T-helper 22 cell (primary cell): ENCODE measurements at regions not wholly inside any gene's neighbourhood (a gene's known extent, or its start where the extent isn't known, plus 50 kb on each side); places are given as distances from the start of the nearest gene placed in this dataset.
"Not testable (repeated sequence)": the region's sequence is repeated elsewhere in the genome, so short reads cannot be mapped to it uniquely, and the experiment has no call there.

Experiments
- DNase-seq: peaks from one replicate; pipeline ENCODE4 v3.0.0-alpha.2; 2020; ENCODE audit warnings: low read depth

DNA sequence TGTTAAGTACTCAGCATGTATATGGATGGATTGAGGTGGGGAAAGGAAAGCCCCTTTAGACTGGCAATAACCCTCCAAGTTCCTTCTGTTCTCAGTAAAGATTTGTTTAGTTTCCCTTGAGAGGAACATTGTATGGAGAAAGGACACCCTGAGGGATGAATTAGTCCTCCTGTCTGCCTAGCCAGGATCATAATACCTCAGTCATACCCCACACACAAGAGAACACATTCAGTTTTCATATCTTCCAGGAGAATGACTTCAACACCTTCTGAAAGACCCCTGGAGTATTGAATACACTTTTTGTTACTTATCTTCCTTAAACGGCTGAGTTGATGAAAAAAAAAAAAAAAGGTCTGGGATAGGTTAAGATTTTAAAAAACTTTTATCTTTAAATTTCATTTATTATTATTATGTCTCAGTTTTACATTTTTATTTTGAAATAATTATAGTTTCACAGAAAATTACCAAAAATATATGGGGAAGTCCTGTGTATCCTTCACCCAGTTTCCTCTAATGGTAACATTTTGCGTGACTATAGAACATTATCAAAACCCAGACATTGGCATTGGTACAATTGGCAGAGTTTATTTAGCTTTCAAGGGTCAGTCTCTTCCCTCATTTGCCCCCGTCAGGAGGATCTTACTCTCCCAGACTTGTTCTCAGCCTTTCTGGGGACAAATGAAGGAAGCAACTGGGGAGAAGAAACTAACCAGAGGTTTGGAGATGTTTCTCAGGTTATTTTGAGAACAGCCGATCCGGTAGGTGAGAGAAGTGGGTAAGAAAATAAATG is 88.0 kb downstream of the ACTBL2 start:
- DNase-seq, result no peak

DNA sequence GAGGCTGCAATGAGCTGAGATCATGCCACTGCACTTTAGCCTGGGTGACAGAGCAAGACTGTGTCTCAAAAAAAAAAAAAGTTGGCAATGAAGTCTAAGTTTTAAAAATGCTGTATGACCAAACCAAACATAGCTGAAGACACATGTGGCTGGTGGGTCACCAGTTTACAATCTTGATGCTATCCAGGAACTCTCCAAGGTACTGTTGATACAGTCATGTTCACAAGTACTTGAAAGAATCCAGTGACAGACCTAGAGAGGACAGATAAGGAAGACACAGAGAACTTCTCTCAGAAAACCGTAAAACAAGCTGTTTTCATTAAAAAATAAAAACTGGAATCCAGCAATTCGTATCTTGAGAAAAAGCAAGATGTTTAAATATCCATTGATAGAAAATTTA is 95.7 kb downstream of the ACTBL2 start:
- no peak for DNase-seq

DNA sequence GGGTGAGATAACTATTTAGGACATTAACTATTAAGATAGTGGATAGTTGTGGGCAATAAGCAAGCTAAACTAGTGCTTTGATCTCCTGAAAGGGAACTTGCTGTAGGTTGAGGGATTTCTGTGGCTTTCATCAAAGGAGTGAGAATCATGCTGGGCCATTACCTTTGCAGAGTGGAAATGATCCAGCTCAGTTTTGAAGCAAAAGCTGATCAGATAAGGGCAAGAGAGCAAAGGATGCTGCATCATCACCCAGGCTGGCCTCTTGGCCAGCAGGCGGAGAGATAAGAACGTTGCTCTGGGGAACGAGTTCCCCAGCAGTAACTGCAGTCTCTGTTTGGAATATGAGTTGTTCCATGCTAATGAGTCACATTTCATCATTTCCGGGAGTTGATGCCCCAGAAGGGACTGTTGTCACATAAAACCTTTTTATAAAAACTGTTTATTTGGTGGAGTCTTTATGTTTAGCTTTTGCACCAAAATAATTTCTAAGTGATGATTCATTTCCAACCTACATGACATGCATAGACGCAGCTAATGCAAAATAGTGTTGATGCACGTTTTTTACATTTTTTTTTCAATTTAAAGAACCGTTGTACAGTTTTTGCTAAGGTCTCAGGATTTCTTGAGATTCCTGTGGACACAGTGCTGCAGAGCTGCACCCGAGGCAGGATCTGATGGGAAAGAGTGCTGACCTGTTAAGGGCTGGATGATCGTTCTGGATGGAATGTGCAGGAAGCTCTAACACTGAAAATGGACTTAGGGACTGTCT is 99.3 kb downstream of the ACTBL2 start:
- DNase-seq, result peak; percentile 3

DNA sequence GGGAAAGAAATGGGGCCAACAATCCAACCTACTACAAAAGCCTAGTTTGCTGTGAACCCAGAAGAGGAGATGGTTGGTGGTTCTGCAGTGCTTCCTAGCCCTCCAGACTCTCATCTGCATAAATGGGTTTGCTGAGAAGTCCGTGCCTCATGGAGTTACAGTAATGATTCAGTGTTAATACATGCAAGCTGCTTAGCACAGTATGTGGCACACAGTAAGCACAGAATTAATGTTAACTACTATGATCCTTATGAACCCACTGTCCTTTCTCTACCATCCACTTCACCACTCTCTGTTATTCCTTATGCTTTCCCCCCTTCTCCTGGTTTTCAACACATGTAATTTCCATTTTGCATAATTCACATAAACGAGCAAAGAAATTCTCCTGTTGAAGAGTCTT is 100.0 kb downstream of the ACTBL2 start:
- no peak for DNase-seq

DNA sequence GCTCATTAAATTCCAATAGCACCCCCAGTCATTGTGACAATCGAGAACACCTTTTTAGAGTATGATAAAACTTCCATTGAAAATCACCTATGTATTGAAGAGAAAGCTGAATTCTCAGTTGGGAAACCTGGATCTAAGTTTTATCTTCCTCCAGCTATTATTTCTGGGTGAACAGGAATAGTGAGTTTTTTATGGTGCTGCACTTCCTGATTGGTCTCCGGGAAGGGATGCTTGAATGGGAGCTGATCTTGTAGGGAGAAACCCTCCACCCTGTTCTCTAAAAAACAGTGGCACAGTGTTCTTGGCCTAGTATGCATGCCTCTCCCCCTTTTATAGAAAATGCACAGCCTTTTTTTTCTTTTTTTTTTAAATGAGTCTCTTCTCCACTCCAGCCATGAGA is 112.2 kb downstream of the ACTBL2 start:
- no peak for DNase-seq

DNA sequence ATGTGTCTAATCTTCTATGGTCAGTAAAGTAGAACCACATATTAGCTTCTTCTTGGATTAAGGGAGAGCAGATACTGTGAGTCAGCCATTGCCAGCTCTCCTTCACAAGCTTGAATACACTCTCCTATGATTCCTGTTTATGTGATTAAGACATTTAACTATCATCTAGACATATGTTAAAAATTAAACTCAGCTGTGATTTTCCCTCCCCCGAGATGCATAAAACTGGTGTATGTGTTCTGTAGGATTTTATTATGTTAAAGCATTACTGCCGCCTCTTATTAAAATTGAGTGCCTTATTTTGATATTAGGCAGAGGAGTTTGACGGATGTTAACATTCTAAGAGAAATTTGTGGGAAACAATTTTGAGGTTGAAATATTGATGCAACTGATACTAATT is 114.6 kb downstream of the ACTBL2 start:
- no peak for DNase-seq

DNA sequence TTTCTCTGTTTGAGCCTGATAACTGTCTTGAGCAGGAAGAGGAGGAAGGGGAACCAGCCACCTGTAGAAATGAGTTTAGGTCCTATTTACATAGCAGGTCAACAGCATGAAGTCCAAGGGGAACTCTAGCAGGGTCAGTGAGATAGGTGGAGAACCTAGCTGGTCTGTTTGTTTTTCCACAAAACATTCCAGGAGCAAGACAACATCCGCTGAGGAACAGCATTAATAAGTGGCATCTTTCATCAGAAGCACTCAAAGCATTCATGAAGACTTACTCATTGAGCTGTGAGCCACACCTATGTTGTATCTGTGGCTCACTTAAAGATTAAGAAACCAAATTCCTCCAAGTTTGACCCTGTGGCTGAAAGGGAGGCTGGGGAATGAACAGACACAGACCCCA is 115.9 kb downstream of the ACTBL2 start:
- no peak for DNase-seq

DNA sequence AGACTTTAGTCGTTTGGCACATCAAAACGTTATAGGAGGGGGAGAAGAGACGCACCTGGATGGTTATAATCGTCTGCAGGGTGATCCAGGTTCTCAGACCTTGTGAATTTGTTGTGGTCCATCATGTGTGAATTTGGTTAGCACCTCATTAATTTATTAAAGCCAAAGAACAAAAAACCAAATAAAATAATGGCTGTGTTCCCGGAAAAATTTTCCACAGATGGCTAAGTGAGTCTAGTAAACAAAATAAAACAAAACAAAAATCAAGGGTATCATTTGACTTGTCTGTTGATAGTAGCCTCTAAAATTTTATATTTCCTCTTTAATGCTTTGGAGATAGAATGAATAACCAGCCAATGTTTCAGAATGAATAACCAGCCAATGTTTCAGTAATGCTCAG is 119.7 kb downstream of the ACTBL2 start:
- DNase-seq, result no peak

DNA sequence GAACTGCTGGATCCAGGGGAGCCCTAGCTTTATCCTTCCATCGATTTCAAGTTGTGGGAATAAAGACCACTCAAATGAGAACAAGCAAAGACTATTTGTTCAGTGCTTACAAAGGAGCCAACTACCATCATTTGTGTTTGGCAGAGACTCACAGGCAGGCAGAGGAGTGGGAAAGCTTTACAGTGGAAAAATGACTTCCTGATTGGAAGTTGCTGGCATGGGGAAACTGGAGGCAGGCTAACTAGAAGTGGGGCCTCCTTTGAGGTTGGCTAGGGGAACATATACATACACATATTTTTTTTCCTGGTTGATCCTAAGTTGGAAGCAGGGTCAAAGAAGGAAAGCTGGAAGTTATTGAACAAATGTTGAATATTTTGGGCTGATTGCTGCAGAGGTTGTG is 121.7 kb downstream of the ACTBL2 start:
- no peak for DNase-seq

DNA sequence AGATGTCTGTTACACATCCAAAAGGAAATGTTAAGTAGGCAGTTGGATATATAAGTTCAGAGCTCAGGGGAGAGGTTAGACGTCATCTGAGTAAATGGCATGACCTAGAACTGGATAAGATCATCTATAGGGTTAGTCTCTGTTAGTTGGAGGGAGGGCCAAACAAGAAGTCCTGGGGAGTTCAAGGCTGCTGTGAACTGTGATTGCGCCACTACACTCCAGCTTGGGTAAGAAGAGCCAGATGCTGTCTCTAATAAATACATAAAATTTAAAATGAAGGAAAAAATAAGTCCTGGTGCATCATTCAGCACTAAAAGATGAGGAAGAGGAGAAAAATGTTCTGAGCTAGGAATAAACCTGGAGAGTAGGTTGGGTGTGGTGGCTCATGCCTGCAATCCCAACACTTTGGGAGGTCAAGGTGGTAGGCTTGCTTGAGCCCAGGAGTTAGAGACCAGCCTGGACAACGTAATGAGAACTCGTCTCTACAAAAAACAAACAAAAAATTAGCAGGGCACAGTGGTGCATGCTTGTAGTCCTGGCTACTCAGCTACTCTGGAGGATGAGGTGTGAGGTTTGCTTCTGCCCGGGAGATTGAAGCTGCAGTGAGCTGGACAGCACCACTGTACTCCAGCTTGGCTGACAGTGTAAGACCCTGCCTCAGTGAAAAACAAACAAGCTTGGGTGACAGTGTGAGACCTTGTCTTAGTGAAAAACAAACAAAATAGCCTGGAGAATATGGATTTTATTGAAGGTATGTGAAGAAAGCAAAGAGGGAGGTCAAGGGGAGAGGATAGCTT is 123.6 kb downstream of the ACTBL2 start:
- no peak for DNase-seq

DNA sequence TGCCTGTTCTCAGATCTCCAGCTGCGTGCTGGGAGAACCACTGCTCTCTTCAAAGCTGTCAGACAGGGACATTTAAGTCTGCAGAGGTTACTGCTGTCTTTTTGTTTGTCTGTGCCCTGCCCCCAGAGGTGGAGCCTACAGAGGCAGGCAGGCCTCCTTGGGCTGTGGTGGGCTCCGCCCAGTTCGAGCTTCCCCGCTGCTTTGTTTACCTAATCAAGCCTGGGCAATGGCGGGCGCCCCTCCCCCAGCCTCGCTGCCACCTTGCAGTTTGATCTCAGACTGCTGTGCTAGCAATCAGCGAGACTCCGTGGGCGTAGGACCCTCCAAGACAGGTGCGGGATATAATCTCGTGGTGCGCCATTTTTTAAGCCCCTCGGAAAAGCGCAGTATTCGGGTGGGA is 125.8 kb downstream of the ACTBL2 start:
- DNase-seq, result not testable (repeated sequence)

DNA sequence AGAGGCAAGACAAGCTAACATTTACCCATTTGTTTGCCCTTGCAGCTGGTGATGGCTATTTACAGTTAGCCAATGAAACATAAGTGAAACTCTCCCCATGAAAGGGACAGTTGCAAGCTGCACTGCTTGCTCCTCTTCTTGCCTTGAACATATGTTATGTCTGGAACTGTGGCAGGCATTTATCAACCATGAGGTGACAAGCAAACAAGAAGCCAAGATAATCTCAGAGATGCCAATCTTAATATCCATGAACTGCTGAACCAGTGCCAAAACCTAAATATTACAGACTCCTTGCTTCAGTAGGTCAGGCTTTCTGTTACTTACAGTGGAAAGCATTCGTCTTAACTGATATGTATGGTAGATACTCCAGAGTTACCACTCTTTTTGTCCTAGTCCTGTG is 133.4 kb downstream of the ACTBL2 start:
- DNase-seq, result no peak

DNA sequence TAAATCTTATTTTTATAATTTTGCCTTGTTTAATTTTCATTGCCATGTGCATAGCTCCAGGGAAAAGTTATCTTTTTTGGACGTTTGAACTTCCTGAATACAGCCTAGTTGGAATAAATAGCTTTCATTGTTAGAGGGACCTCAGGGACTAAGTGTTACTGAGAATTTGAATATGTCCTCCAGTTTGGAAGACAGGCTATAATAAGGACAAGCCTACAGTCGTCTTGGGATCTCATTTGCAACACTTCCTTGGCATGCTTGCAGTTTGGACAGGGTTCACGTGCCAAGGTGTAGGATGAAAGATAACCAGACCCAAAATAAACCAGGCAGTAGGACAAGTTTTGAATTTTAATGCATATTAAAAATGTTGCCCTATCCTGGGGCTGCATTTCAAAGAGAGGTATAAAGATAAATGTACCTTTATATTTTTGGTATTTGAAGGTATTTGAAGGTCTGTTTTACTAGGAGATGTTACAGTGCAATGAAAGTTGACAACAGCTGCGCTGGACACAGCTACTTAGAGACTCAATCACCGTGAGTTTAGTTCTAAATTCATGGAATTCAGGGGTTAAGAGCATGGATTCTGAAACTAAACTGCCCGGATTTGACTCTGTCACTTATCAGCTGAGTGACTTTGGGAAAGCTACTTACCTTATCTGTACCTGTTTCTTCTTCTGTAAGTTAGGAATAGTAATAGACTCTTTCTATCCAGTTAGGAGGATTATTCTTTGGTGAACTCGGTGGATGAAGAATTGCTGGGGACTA is 134.1 kb downstream of the ACTBL2 start:
- no peak for DNase-seq

DNA sequence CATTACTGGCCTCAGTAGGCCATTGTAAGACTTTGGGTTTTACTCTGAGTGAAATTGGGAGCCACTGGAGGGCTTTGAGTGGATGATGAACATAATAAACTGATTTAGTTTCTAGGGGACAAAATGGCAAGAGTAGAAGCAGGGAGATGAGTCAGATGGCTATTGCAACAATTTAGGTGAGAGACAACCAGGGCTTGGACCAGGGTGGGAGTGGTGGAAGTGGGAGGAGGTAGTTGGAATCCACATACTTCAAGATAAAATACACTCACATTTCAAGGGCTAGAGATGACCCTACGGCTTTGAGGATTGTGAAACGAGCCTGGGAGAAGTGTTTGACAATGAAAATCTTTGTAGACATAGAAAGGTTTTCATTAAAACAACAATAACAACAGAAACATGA is 136.3 kb downstream of the ACTBL2 start:
- DNase-seq, result no peak

DNA sequence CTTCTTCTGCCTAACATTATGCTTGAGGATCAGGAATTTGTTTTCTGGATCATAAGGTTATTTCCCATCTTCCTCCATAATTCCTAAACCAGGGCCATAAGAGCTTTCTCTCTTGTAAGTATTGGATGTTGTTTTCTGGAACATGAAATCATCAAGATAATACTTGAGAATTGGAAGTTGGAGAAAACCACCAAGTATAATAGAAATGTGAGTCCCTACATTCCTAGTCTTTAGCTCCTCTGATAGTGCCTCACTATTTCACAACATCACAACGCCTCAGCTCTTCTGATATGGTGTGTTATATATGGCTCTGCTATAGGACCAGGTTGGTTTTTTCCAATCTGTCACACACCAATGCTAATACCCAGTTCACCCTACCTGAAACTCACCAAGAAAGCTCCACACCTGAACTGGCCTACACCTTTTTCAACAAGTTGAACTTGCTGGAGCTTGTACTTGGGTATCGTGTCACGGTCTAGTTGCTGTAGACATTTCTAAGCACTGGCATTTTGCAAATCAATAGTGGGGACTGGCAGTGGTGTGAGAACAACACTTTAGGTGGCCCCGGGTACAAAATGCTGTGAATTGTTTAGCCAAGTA is 141.1 kb downstream of the ACTBL2 start:
- DNase-seq, result no peak

DNA sequence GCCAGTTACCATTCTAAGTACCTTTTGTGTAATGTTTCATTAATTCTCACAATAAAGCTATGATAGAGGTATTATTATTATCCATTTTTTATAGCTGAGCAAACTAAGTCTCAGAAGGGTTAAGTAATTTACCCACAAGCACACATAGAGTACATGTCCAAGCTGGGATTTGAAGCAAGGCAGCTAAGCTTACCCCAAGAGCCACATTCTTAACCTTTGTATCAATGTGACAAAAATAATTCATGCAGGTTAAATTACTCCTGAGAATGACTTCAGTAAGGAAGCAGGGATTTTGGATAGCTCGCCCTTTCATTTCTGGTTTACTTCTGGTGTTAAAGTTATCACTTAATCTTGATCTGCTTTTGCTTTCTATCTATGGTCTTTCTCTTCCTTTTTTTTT is 141.9 kb downstream of the ACTBL2 start:
- DNase-seq, result no peak

DNA sequence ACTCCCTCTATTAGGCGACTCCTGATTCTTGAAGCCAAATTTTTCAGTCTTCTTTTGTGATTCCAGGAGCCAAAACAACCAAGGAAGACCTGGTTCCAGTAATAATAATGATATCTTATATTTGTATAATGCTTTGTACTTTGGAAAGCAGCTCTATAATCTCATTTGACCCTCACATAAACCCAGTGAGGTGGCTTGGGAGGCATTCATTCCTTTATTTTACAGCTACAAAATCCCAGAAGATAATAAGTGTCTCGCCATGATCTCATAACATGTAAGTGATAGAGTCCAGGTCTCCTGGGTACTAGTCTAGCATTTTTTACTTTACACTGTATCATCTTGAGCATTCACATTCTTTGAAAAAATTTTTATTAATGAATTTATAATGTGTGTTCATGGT is 143.1 kb downstream of the ACTBL2 start:
- no peak for DNase-seq

DNA sequence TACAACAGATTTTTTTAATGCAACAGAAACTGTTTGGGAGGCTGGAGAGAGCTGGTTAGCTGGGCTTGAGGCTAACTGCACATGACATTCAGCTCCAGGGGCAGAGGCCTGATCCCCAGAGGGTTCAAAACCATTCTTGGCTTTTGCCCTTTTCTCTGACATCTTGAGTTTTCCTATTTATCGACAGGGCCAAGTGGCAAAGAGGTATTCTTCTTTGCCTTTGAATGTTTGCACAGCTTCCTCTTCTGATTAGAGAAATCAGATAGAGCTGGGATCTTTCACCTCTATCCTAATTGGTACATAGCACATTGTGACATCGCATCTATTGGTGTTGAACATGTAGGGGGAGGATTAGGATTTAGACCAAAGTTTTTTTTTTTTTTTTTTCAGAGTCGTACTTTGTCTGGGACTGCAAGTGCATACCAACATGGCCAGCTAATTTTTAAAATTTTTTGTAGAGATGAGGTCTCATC is 143.7 kb downstream of the ACTBL2 start:
- DNase-seq, result no peak

DNA sequence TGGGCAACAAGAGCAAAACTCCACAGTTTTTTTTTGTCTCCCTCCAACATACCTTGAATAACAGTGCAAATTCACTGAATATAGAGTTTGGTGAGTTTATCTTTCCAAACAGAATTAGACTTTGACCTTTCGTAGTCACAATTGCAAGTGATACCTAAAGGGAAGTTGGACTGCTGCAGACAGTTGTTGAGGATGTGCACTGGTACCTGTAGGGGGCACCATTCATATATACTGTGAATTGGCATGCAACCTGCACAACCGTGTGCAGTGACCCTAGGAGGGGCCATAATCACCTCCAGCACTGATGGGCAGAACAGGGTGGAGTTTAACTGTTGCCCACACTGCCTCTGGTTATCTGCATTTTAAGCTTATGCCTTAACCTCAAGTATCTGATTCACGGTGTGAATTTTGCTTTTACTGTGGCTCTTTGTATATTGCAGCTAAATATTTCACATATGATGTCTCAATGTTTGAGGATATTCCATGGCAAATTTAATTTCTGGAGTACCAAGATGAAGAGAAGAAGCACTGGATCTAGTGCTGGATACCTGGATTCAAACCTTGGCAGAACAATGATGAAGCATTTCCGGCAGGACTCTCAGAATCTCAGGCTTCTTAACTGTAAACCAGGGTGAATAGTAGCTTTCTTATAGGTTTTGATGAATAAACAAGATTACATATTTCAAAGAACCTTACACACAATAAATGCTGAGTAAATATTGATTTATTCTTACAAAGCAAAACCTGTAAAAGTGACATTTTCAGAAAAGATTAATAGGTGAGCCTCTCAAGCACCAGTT is 144.3 kb downstream of the ACTBL2 start:
- DNase-seq, result no peak

DNA sequence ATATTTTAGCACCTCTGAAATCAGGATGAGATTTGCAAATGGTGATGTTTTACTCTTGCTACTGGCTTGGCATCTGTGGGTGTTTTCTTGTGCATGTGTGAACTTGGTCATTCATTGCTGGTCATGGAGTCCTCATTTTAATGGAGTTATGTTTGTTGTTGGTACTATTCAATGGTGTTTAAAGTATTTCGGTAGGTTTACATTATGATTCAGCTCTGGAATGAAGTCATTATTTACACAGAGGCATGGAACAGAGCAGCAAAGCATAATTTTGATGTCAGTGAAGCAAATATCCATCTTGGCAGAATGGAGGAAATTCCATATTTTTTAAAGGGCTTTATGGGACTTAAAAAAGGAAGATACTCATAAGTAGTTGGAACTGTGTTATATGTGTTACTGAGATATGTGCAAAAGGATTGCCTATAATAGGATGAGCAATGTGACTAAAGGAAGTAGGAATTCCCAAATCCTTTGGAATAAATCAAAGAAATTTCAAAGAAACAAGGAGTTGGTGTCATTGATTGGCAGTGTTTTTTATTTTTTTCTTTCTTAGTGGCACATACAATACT is 147.4 kb downstream of the ACTBL2 start:
- no peak for DNase-seq
